H9 (cell line): ENCODE measurements at regions not wholly inside any gene's neighbourhood (a gene's known extent, or its start where the extent isn't known, plus 50 kb on each side); places are given as distances from the start of the nearest gene placed in this dataset.

ENCODE experiments used
- DNase-seq: peaks from one replicate; pipeline ENCODE4 v3.0.0-alpha.2; 2017
- H2AFZ ChIP-seq: one replicate; pipeline ENCODE4 v1.6.1; 2013; ENCODE audit warnings: mild to moderate bottlenecking, low read length, control low read depth, moderate library complexity
- H2AK5ac ChIP-seq: 2 replicates; pipeline ENCODE4 v1.6.1; 2013; ENCODE audit warnings: low read length, control low read depth, mixed read lengths; ENCODE audit not compliant: insufficient read length
- H2BK120ac ChIP-seq: one replicate; pipeline ENCODE4 v1.6.1; 2013; ENCODE audit warnings: low read depth, mild to moderate bottlenecking, low read length, control low read depth, inconsistent platforms; ENCODE audit not compliant: poor library complexity, severe bottlenecking
- H2BK12ac ChIP-seq: 2 replicates; pipeline ENCODE4 v1.6.1; 2013; ENCODE audit warnings: low read length, control low read depth, mixed read lengths, low read depth; ENCODE audit not compliant: insufficient read length
- H2BK15ac ChIP-seq: 2 replicates; pipeline ENCODE4 v1.6.1; 2013; ENCODE audit warnings: low read depth, low read length, control low read depth
- H2BK20ac ChIP-seq: one replicate; pipeline ENCODE4 v1.6.1; 2013; ENCODE audit warnings: low read depth, mild to moderate bottlenecking, low read length, control low read depth, inconsistent platforms; ENCODE audit not compliant: poor library complexity, severe bottlenecking
- H2BK5ac ChIP-seq: 2 replicates; pipeline ENCODE4 v1.6.1; 2013; ENCODE audit warnings: low read length, control low read depth, mixed read lengths; ENCODE audit not compliant: insufficient read length
- H3K14ac ChIP-seq: 2 replicates; pipeline ENCODE4 v1.6.1; 2013; ENCODE audit warnings: low read length, control low read depth; ENCODE audit not compliant: insufficient read depth
- H3K18ac ChIP-seq: 2 replicates; pipeline ENCODE4 v1.6.1; 2013; ENCODE audit warnings: low read depth, mild to moderate bottlenecking, mixed read lengths, low read length, control low read depth; ENCODE audit not compliant: insufficient read length
- H3K23ac ChIP-seq: 2 replicates; pipeline ENCODE4 v1.6.1; 2013; ENCODE audit warnings: low read length, control low read depth, mixed read lengths, low read depth; ENCODE audit not compliant: insufficient read length
- H3K23me2 ChIP-seq: 2 replicates; pipeline ENCODE4 v1.6.1; 2013; ENCODE audit warnings: low read depth, mild to moderate bottlenecking, mixed read lengths, low read length, control low read depth; ENCODE audit not compliant: insufficient read length, poor library complexity, severe bottlenecking
- H3K27ac ChIP-seq: 2 replicates; pipeline ENCODE4 v1.5.1; 2013; ENCODE audit warnings: low read length, control low read depth, mixed read lengths, low read depth; ENCODE audit not compliant: insufficient read length
- H3K27me3 ChIP-seq: 2 replicates; pipeline ENCODE4 v1.6.1; 2013; ENCODE audit warnings: low read length, control low read depth, inconsistent platforms; ENCODE audit not compliant: insufficient read depth
- H3K4ac ChIP-seq: 2 replicates; pipeline ENCODE4 v1.6.1; 2013; ENCODE audit warnings: low read depth, mild to moderate bottlenecking, control low read depth, inconsistent platforms, low read length, moderate library complexity
- H3K4me1 ChIP-seq: 2 replicates; pipeline ENCODE4 v1.6.1; 2013; ENCODE audit warnings: low read length, control low read depth, inconsistent platforms; ENCODE audit not compliant: insufficient read depth
- H3K4me2 ChIP-seq: 2 replicates; pipeline ENCODE4 v1.6.1; 2013; ENCODE audit warnings: low read length, control low read depth, mixed read lengths; ENCODE audit not compliant: insufficient read length, insufficient read depth
- H3K56ac ChIP-seq: 2 replicates; pipeline ENCODE4 v1.6.1; 2013; ENCODE audit warnings: low read depth, mild to moderate bottlenecking, mixed read lengths, low read length, control low read depth; ENCODE audit not compliant: insufficient read length
- H3K79me1 ChIP-seq: 2 replicates; pipeline ENCODE4 v1.6.1; 2013; ENCODE audit warnings: low read depth, mild to moderate bottlenecking, moderate library complexity, low read length, control low read depth, inconsistent platforms; ENCODE audit not compliant: insufficient read depth, poor library complexity, severe bottlenecking
- H3K79me2 ChIP-seq: 2 replicates; pipeline ENCODE4 v1.6.1; 2013; ENCODE audit warnings: low read length, control low read depth, inconsistent platforms; ENCODE audit not compliant: insufficient read depth
- H3K9ac ChIP-seq: 2 replicates; pipeline ENCODE4 v1.6.1; 2013; ENCODE audit warnings: low read length, control low read depth, mixed read lengths; ENCODE audit not compliant: insufficient read length; ENCODE audit errors: extremely low read depth
- H3K9me3 ChIP-seq: one replicate; pipeline ENCODE4 v1.6.1; 2013; ENCODE audit warnings: low read depth, low read length, inconsistent platforms; ENCODE audit not compliant: control insufficient read depth
- H3T11ph ChIP-seq: one replicate; pipeline ENCODE4 v1.6.1; 2013; ENCODE audit warnings: mild to moderate bottlenecking, low read length, control low read depth, inconsistent platforms
- H4K20me1 ChIP-seq: one replicate; pipeline ENCODE4 v1.6.1; 2013; ENCODE audit not compliant: control insufficient read depth, insufficient read length, insufficient read depth
- H4K5ac ChIP-seq: 2 replicates; pipeline ENCODE4 v1.6.1; 2013; ENCODE audit warnings: low read depth, mild to moderate bottlenecking, mixed read lengths, low read length, control low read depth; ENCODE audit not compliant: insufficient read length
- H4K8ac ChIP-seq: replicated peaks from 2 replicates; pipeline ENCODE4 v1.6.1; 2013; ENCODE audit warnings: low read length, control low read depth, mixed read lengths, low read depth; ENCODE audit not compliant: insufficient read length
- H4K91ac ChIP-seq: 2 replicates; pipeline ENCODE4 v1.6.1; 2013; ENCODE audit warnings: low read depth, mild to moderate bottlenecking, moderate library complexity, mixed read lengths, low read length, control low read depth; ENCODE audit not compliant: insufficient read length
- H3K27ac Mint-ChIP-seq, 3 experiments: 2 replicates in 2 of 3; 3 replicates in 1 of 3; pipeline ENCODE4 v1.8.0; 2020 to 2021; ENCODE audit warnings: mixed read lengths in 3 of 3, mild to moderate bottlenecking in 1 of 3, moderate library complexity in 1 of 3
- H3K27me3 Mint-ChIP-seq: 2 replicates; pipeline ENCODE4 v1.8.0; 2021; ENCODE audit warnings: low read depth, mild to moderate bottlenecking, moderate library complexity, mixed read lengths
- H3K36me3 Mint-ChIP-seq, 3 experiments: 2 replicates in 2 of 3; 3 replicates in 1 of 3; pipeline ENCODE4 v1.8.0; 2020 to 2021; ENCODE audit warnings: low read depth in 3 of 3, mixed read lengths in 3 of 3; ENCODE audit not compliant: insufficient read depth in 1 of 3
- H3K4me1 Mint-ChIP-seq, 2 experiments: 2 replicates each; pipeline ENCODE4 v1.8.0; 2020; ENCODE audit warnings: mixed read lengths in 2 of 2
- H3K4me3 Mint-ChIP-seq, 2 experiments: 2 replicates in 1 of 2; 3 replicates in 1 of 2; pipeline ENCODE4 v1.8.0; 2020 to 2021; ENCODE audit warnings: mild to moderate bottlenecking in 2 of 2, mixed read lengths in 2 of 2, moderate library complexity in 1 of 2
- H3K9me3 Mint-ChIP-seq, 2 experiments: 2 replicates in 1 of 2; 3 replicates in 1 of 2; pipeline ENCODE4 v1.8.0; 2020; ENCODE audit warnings: mild to moderate bottlenecking in 2 of 2, mixed read lengths in 2 of 2, moderate library complexity in 1 of 2
- CTCF ChIP-seq: fragments of 200-600 bp; sonication (generic); conservative IDR thresholded peaks from 3 replicates; pipeline ENCODE4 v1.8.0; 2021; ENCODE audit warnings: antibody characterized with exemption, mild to moderate bottlenecking
- WGBS: extraction: QIAGEN DNeasy Blood & Tissue Kit; methylation state at CpG from one replicate; pipeline ENCODE4 v1.1.7; 2013; ENCODE audit warnings: missing lambda C conversion rate, low lambda C conversion rate, mixed read lengths; ENCODE audit not compliant: insufficient read length; ENCODE audit errors: extremely low coverage; 5-methylcytosine and 5-hydroxymethylcytosine counted together

- H3K4me1 Mint-ChIP-seq: peaks cover under 1 to 4% of the 10 kb centered on the region in 2 experiments; a peak in 3 of 4 replicates
Measured at GRCh38 chr18:44227501-44227900, 453.2 kb upstream of the SETBP1 start.

More at GRCh38 chr18:44227501-44227900, 453.2 kb upstream of the SETBP1 start:
- no peaks in the 10 kb centered on the region for H3K36me3 Mint-ChIP-seq
- no peaks in the 10 kb centered on the region for H3K23me2 ChIP-seq
- H3K79me2 ChIP-seq: no peaks in the 10 kb centered on the region
- no peak overlapping the region for H3K14ac ChIP-seq
- TF ChIP-seq CTCF: no peak
- H3K18ac ChIP-seq: no peak overlapping the region
- H3K23ac ChIP-seq: no peak overlapping the region
- no peak overlapping the region for H3K27ac ChIP-seq
- no peak overlapping the region for H2AFZ ChIP-seq
- H3K9me3 ChIP-seq: no peaks in the 10 kb centered on the region
- H3K9ac ChIP-seq: no peak overlapping the region
- H3K27me3 ChIP-seq: no peaks in the 10 kb centered on the region
- no peak overlapping the region for H2BK120ac ChIP-seq
- H3K4me3 Mint-ChIP-seq: no peak overlapping the region
- no peak overlapping the region for H2AK5ac ChIP-seq
- H3K4ac ChIP-seq: no peak overlapping the region
- no peaks in the 10 kb centered on the region for H4K20me1 ChIP-seq
- no peak overlapping the region for H3K56ac ChIP-seq
- no peak overlapping the region for H4K91ac ChIP-seq
- H3K9me3 Mint-ChIP-seq: no peaks in the 10 kb centered on the region
- no peak overlapping the region for H2BK5ac ChIP-seq
- WGBS: no CpG with 5 or more reads among the region's 2 CpGs
- no peak overlapping the region for H3K27ac Mint-ChIP-seq
- H3K4me1 ChIP-seq: no peaks in the 10 kb centered on the region
- no peak overlapping the region for H4K5ac ChIP-seq
- no peaks in the 10 kb centered on the region for H3K79me1 ChIP-seq
- H3T11ph ChIP-seq: no peak overlapping the region
- DNase-seq: no peak
- H4K8ac ChIP-seq: no peak overlapping the region
- H3K4me2 ChIP-seq: no peak overlapping the region
- no peaks in the 10 kb centered on the region for H3K27me3 Mint-ChIP-seq
- no peak overlapping the region for H2BK15ac ChIP-seq
- H2BK20ac ChIP-seq: no peak overlapping the region
- no peak overlapping the region for H2BK12ac ChIP-seq
